IMR-90 (cell line): ENCODE measurements at regions not wholly inside any gene's neighbourhood (a gene's known extent, or its start where the extent isn't known, plus 50 kb on each side); places are given as distances from the start of the nearest gene placed in this dataset.
A peak's percentile ranks its signal among the peaks of the same experiment; 100 is the strongest.

ENCODE experiments used
- ATAC-seq: fragments of 200-7000 bp; cut with Tn5 transposase; 2 replicates; pipeline ENCODE4 v1.9.1; 2020; ENCODE audit warnings: low read depth, mild to moderate bottlenecking, moderate library complexity
- BruUV-seq: library from RNA; stranded (reverse); fragments of 400-500 nt; replicated peaks from 2 replicates; lab custom pipeline; 2021; lab: Mats Ljungman, UMichigan
- CTCF ChIA-PET: fragments of 300-600 bp; formaldehyde crosslinking; extraction: SDS; loops from one replicate; lab custom pipeline; 2021; ENCODE audit warnings: antibody characterized with exemption; lab: Yijun Ruan, JAX
- POLR2A ChIA-PET: fragments of 300-600 bp; sonication (Branson Sonifier 250); formaldehyde crosslinking; loops from one replicate; lab custom pipeline; 2022; ENCODE audit warnings: antibody characterized with exemption; ENCODE audit not compliant: unreplicated experiment; lab: Charles Lee
- DNase-seq: peaks from one replicate; pipeline ENCODE4 v3.0.0; 2013
- H2AFZ ChIP-seq: replicated peaks from 2 replicates; pipeline ENCODE3; 2013; ENCODE audit warnings: low read length, mild to moderate bottlenecking; ENCODE audit not compliant: poor library complexity
- H2AK5ac ChIP-seq: 2 replicates; pipeline ENCODE4 v1.6.1; 2013; ENCODE audit warnings: low read depth, low read length, inconsistent platforms
- H2AK9ac ChIP-seq: replicated peaks from 2 replicates; pipeline ENCODE3; 2013; ENCODE audit warnings: mild to moderate bottlenecking, low read depth, low read length, moderate library complexity; ENCODE audit not compliant: poor library complexity
- H2BK120ac ChIP-seq: 2 replicates; pipeline ENCODE4 v1.6.1; 2013; ENCODE audit warnings: low read depth, low read length, inconsistent platforms
- H2BK15ac ChIP-seq: 3 replicates; pipeline ENCODE4 v1.6.1; 2013; ENCODE audit warnings: low read depth, low read length, inconsistent platforms
- H2BK20ac ChIP-seq: 2 replicates; pipeline ENCODE4 v1.6.1; 2013; ENCODE audit warnings: low read depth, mild to moderate bottlenecking, inconsistent platforms, low read length, moderate library complexity
- H2BK5ac ChIP-seq: 2 replicates; pipeline ENCODE4 v1.6.1; 2013; ENCODE audit warnings: mild to moderate bottlenecking, low read depth, low read length, inconsistent platforms; ENCODE audit not compliant: poor library complexity, severe bottlenecking
- H3K14ac ChIP-seq: replicated peaks from 2 replicates; pipeline ENCODE4 v1.6.1; 2013; ENCODE audit warnings: low read depth, low read length, inconsistent platforms
- H3K18ac ChIP-seq: 2 replicates; pipeline ENCODE4 v1.6.1; 2013; ENCODE audit warnings: low read depth, low read length, control low read depth
- H3K23ac ChIP-seq: 2 replicates; pipeline ENCODE4 v1.6.1; 2013; ENCODE audit warnings: low read depth, low read length, inconsistent platforms
- H3K27ac ChIP-seq: 2 replicates; pipeline ENCODE4 v1.5.1; 2013; ENCODE audit warnings: mild to moderate bottlenecking, control low read depth, low read length; ENCODE audit not compliant: insufficient read depth
- H3K27me3 ChIP-seq: 2 replicates; pipeline ENCODE4 v1.6.1; 2013; ENCODE audit warnings: low read length; ENCODE audit not compliant: control insufficient read depth, insufficient read depth
- H3K36me3 ChIP-seq: 2 replicates; pipeline ENCODE4 v1.6.1; 2013; ENCODE audit warnings: low read length, mixed read lengths; ENCODE audit not compliant: control insufficient read depth, insufficient read depth
- H3K4ac ChIP-seq: 2 replicates; pipeline ENCODE4 v1.6.1; 2013; ENCODE audit warnings: low read depth, low read length, inconsistent platforms
- H3K4me1 ChIP-seq: 2 replicates; pipeline ENCODE4 v1.6.1; 2013; ENCODE audit warnings: low read length, mixed read lengths; ENCODE audit not compliant: control insufficient read depth, insufficient read depth
- H3K4me2 ChIP-seq: 2 replicates; pipeline ENCODE4 v1.6.1; 2013; ENCODE audit warnings: low read depth, mild to moderate bottlenecking, control low read depth, low read length, moderate library complexity
- H3K4me3 ChIP-seq: 2 replicates; pipeline ENCODE4 v1.5.1; 2013; ENCODE audit warnings: low read depth, mild to moderate bottlenecking, control low read depth, low read length, moderate library complexity; ENCODE audit not compliant: insufficient read depth
- H3K56ac ChIP-seq: 2 replicates; pipeline ENCODE4 v1.6.1; 2013; ENCODE audit warnings: low read length, inconsistent platforms; ENCODE audit not compliant: insufficient read depth; ENCODE audit errors: extremely low read depth
- H3K79me1 ChIP-seq, 2 experiments: 2 replicates each; pipeline ENCODE4 v1.6.1; 2013; ENCODE audit warnings: low read length in 2 of 2, inconsistent platforms in 1 of 2, low read depth in 1 of 2
- H3K9ac ChIP-seq: 2 replicates; pipeline ENCODE4 v1.6.1; 2013; ENCODE audit warnings: low read depth, low read length, control low read depth
- H3K9me1 ChIP-seq: 2 replicates; pipeline ENCODE4 v1.6.1; 2013; ENCODE audit warnings: low read length, inconsistent platforms; ENCODE audit not compliant: insufficient read depth
- H3K9me3 ChIP-seq: 2 replicates; pipeline ENCODE4 v1.6.1; 2013; ENCODE audit warnings: low read length; ENCODE audit not compliant: control insufficient read depth, insufficient read depth
- H4K20me1 ChIP-seq: 2 replicates; pipeline ENCODE4 v1.6.1; 2013; ENCODE audit warnings: low read length, inconsistent platforms; ENCODE audit not compliant: insufficient read depth
- H4K5ac ChIP-seq: 2 replicates; pipeline ENCODE4 v1.6.1; 2013; ENCODE audit warnings: mild to moderate bottlenecking, low read depth, low read length, control low read depth
- H4K8ac ChIP-seq, 2 experiments: 2 replicates each; pipeline ENCODE4 v1.6.1; 2013; ENCODE audit warnings: low read depth in 2 of 2, low read length in 2 of 2, control low read depth in 1 of 2, inconsistent platforms in 1 of 2
- H4K91ac ChIP-seq: 2 replicates; pipeline ENCODE4 v1.6.1; 2013; ENCODE audit warnings: low read depth, low read length, inconsistent platforms; ENCODE audit not compliant: insufficient read depth
- MAFK ChIP-seq: IDR thresholded peaks from 2 replicates; pipeline ENCODE4 v1.6.1; 2012; ENCODE audit warnings: low read depth, low read length, improper control_type of control experiment
- SMC3 ChIP-seq: fragments of 150-350 bp; IDR thresholded peaks from 2 replicates; pipeline ENCODE4 v1.6.1; 2016; ENCODE audit warnings: low read depth, mild to moderate bottlenecking, antibody characterized with exemption, low read length, moderate library complexity
- WGBS, 2 experiments: methylation state at CpG; one replicate each; pipeline versions ENCODE4 v1.1.5 to v1.1.7; 2013; ENCODE audit warnings: missing lambda C conversion rate in 2 of 2; ENCODE audit not compliant: insufficient read length in 1 of 2; ENCODE audit errors: extremely low coverage in 2 of 2; 5-methylcytosine and 5-hydroxymethylcytosine counted together
- dilution Hi-C: fragments of 300-500 bp; cut with HindIII; formaldehyde crosslinking; loops from one replicate; pipeline ENCODE4 v1.14.3; 2018; ENCODE audit warnings: low sequenced_read_pairs; ENCODE audit not compliant: unreplicated experiment
- in situ Hi-C: fragments of 300-500 bp; cut with MboI; formaldehyde crosslinking; loops from 3 replicates; pipeline ENCODE4 v1.14.3; 2019; ENCODE audit warnings: low sequenced_read_pairs, inconsistent platforms, mixed read lengths
- intact Hi-C: fragments of 100-400 bp; cut with micrococcal nuclease; formaldehyde crosslinking; loops from 2 replicates; pipeline ENCODE4 v1.10.0; 2022

- no CpG with 5 or more reads among the region's 1 CpG for WGBS, 2 experiments
- POLR2A ChIA-PET, result no interaction called here
- Histone ChIP-seq H2AK9ac (no peak overlapping the region), H3K9ac (no peak overlapping the region), H3K4me3 (no peak overlapping the region), H3K4me1 (no peaks in the 10 kb centered on the region), H3K14ac (no peak overlapping the region), H3K56ac (no peak overlapping the region), H3K27me3 (no peaks in the 10 kb centered on the region), H4K8ac (no peak overlapping the region), H2BK20ac (no peak overlapping the region), H3K4me2 (no peak overlapping the region), H3K18ac (no peak overlapping the region), H3K9me1 (no peaks in the 10 kb centered on the region), H3K23ac (no peak overlapping the region), H2BK5ac (no peak overlapping the region), H4K20me1 (no peaks in the 10 kb centered on the region), H2AFZ (no peak overlapping the region), H2AK5ac (no peak overlapping the region), H3K36me3 (no peaks in the 10 kb centered on the region), H3K4ac (no peak overlapping the region), H4K91ac (no peak overlapping the region), H2BK120ac (no peak overlapping the region), H2BK15ac (no peak overlapping the region), H4K5ac (no peak overlapping the region), H3K9me3 (no peaks in the 10 kb centered on the region), H3K79me1 (no peaks in the 10 kb centered on the region), H3K27ac (no peak overlapping the region)
- CTCF ChIA-PET, result interaction anchor here (0.9 to 1.6 kb wide), 2 partner anchors 11 to 12 kb away, joined by 3 read pairs; no protein-coding TSS in a partner anchor
- ATAC-seq (no peak), DNase-seq (no peak)
- in situ Hi-C loops (no loop called here), dilution Hi-C loops (no loop called here), intact Hi-C loops (no loop called here)
- BruUV-seq, result no TSS peak
- TF ChIP-seq SMC3 (no peak), MAFK (peak; percentile 80)
Measured at GRCh38 chr18:28973324-28973723, 796.4 kb upstream of the CDH2 start.
